ENCODE measurements at regions not wholly inside any gene's neighbourhood (a gene's known extent, or its start where the extent isn't known, plus 50 kb on each side); places are given as distances from the start of the nearest gene placed in this dataset.

- no peak for DNase-seq (ENCODE audit: low spot score)
These were observed 151.7 kb downstream of the DMRT2 start for GRCh38 chr9:1201901-1202300.

- no peak for DNase-seq (ENCODE audit: low spot score)
These were observed 152.5 kb downstream of the DMRT2 start for GRCh38 chr9:1202512-1203280.

GRCh38 chr9:1207686-1208085 is 157.5 kb downstream of the DMRT2 start:
- no peak for DNase-seq (ENCODE audit: low spot score)

- DNase-seq (ENCODE audit: low spot score): no peak
These were observed 158.0 kb downstream of the DMRT2 start for GRCh38 chr9:1208157-1208556.

- DNase-seq (ENCODE audit: low spot score): no peak
These were observed 160.8 kb downstream of the DMRT2 start for GRCh38 chr9:1210954-1211353.

- DNase-seq (ENCODE audit: low spot score): no peak
These were observed 166.4 kb downstream of the DMRT2 start for GRCh38 chr9:1216532-1216931.

GRCh38 chr9:1217076-1217475 is 166.9 kb downstream of the DMRT2 start:
- DNase-seq (ENCODE audit: low spot score): no peak

GRCh38 chr9:1219284-1219683 is 169.1 kb downstream of the DMRT2 start:
- DNase-seq (ENCODE audit: low spot score): no peak

- DNase-seq (ENCODE audit: low spot score): no peak
These were observed 171.1 kb downstream of the DMRT2 start for GRCh38 chr9:1221298-1221697.

- no peak for DNase-seq (ENCODE audit: low spot score)
These were observed 172.4 kb downstream of the DMRT2 start for GRCh38 chr9:1222511-1222910.

- peak; percentile 55 for DNase-seq (ENCODE audit: low spot score)
These were observed 182.1 kb downstream of the DMRT2 start for GRCh38 chr9:1231998-1232919.

GRCh38 chr9:1233568-1233967 is 183.4 kb downstream of the DMRT2 start:
- DNase-seq (ENCODE audit: low spot score): no peak

GRCh38 chr9:1235650-1236049 is 185.5 kb downstream of the DMRT2 start:
- no peak for DNase-seq (ENCODE audit: low spot score)

- no peak for DNase-seq (ENCODE audit: low spot score)
These were observed 185.9 kb downstream of the DMRT2 start for GRCh38 chr9:1236061-1236460.

GRCh38 chr9:1238407-1238806 is 188.2 kb downstream of the DMRT2 start:
- DNase-seq (ENCODE audit: low spot score): no peak

GRCh38 chr9:1248743-1249142 is 198.6 kb downstream of the DMRT2 start:
- no peak for DNase-seq (ENCODE audit: low spot score)

GRCh38 chr9:1253064-1253979 is 203.2 kb downstream of the DMRT2 start:
- DNase-seq (ENCODE audit: low spot score): no peak

- DNase-seq (ENCODE audit: low spot score): no peak
These were observed 203.9 kb downstream of the DMRT2 start for GRCh38 chr9:1254071-1254470.

GRCh38 chr9:1256178-1256577 is 206.0 kb downstream of the DMRT2 start:
- DNase-seq (ENCODE audit: low spot score): no peak

GRCh38 chr9:1261266-1261665 is 211.1 kb downstream of the DMRT2 start:
- no peak for DNase-seq (ENCODE audit: low spot score)

- no peak for DNase-seq (ENCODE audit: low spot score)
These were observed 212.0 kb downstream of the DMRT2 start for GRCh38 chr9:1261879-1262766.
